NCI-H2227 (cell line): ENCODE measurements at regions not wholly inside any gene's neighbourhood (a gene's known extent, or its start where the extent isn't known, plus 50 kb on each side); places are given as distances from the start of the nearest gene placed in this dataset.

Source experiments
- DNase-seq: peaks from one replicate; lab custom pipeline; 2025; ENCODE audit not compliant: unreplicated experiment; lab: John Stamatoyannopoulos, UW

- no peak for DNase-seq
Observed at GRCh38 chrX:39891781-39892180, 206.0 kb downstream of the BCOR start.

DNA sequence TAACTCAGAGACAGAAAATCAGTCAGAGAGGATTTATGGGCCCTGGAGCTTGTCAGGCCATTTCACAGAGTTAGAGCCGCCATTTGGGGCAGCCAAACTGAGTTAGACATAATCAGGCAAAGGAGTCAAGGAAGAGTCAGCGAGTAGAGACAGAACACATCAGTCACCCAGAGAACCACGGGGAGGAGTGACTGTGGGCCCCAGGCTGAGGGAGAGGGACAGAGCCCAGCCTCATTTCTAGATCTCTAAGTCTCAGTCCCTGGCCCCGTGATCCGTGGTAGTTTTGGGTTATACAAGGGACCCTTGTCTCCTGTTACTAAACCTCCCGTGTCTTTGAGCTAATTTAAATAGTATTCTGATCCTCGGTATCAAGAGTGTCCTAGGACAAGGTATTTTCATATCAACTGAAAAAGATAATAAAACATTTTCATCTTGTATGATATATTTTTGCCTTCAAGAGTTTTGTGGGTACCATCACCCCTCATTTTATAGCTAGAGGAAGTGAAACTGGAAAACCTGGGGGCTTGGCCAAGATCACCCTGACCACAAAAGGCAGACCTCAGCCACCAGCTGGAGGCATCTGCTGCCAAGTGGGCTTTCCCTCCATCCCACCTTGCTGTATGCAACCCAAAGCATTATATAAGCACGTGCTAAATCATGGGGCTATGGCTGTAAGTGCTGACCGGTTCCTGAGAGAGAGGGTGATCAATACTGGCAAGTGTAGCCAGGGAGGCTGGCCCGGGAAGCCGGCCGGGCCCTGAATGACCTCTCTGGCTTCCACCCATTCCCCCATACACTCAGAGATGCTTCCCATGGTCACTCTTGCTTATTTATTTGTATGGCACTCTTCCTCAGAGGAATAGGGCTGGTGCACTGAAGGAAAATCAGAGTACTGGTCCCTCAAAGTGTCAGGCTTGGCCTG lies 204.1 kb downstream of the BCOR start:
- no peak for DNase-seq

GRCh38 chrX:39894683-39895082 lies 203.1 kb downstream of the BCOR start:
- no peak for DNase-seq

GRCh38 chrX:39895218-39896110 lies 202.3 kb downstream of the BCOR start:
- no peak for DNase-seq

GRCh38 chrX:39896951-39897740 lies 200.6 kb downstream of the BCOR start:
- peak; percentile 57 for DNase-seq

- no peak for DNase-seq
Observed at GRCh38 chrX:39897741-39898097, 200.0 kb downstream of the BCOR start.

- DNase-seq = no peak
Observed at GRCh38 chrX:39898147-39898546, 199.6 kb downstream of the BCOR start.

DNA sequence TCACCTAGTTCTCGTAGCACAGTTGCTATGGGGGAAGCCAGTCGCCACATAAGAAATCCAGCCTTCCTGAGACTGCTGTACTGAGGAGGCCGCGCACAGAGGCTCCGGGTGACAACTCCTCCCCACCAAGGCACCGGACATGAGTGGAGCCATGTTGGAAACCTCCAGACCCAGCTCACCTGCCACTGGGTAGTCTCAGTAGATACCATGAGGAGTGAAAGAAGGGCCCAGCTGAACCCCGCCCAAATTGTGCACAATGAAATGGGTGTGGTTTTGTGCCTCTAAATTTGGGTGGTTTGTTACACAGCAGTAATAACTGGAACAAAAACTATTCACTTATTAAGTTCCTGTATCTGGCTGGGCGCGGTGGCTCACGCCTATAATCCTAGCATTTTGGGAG lies 198.7 kb downstream of the BCOR start:
- DNase-seq = no peak

GRCh38 chrX:39899856-39900776 lies 197.6 kb downstream of the BCOR start:
- DNase-seq = peak; percentile 81

GRCh38 chrX:39900777-39901170 lies 197.0 kb downstream of the BCOR start:
- DNase-seq = peak; percentile 81

DNA sequence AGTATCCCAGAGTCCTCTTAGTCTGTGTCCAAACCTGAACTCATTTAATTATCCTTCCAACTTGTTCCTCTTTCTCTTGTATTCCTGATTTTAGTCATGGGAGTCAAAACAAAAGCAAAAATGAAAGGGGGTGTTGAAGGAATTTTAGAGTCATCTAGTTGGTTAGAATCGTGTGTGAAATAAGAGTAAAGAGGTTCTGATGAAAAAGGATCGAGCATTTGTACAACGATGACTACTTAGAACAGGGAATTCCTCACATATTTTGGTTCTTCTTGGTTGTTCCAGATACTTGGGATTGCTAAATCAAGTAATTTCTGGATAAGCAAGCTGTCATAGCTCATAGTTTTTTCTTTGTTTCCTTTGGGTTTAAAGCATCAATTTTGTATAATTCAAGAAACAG lies 194.4 kb downstream of the BCOR start:
- no peak for DNase-seq

DNA sequence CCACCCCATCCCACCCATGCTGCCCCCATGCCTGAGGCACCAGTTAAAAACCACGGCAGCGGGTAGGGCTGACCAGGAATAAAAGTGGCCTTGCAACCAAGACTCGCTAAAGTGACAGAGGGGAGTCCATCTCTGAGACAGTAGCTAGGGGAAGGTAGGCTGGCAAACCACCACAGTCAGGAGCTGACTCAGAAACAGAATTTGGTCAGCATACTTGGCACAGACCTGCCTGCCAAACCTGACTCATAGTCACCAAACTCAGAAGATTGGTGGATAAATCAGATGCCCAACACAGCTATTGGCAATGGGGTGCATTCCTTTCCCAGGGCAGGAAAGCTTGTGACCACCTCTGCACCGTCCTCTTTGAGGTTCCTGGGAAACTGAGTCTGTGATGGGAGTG lies 193.8 kb downstream of the BCOR start:
- DNase-seq = no peak

- DNase-seq = no peak
Observed at GRCh38 chrX:39904816-39905537, 192.8 kb downstream of the BCOR start.

GRCh38 chrX:39905538-39905891 lies 192.2 kb downstream of the BCOR start:
- DNase-seq = no peak

DNA sequence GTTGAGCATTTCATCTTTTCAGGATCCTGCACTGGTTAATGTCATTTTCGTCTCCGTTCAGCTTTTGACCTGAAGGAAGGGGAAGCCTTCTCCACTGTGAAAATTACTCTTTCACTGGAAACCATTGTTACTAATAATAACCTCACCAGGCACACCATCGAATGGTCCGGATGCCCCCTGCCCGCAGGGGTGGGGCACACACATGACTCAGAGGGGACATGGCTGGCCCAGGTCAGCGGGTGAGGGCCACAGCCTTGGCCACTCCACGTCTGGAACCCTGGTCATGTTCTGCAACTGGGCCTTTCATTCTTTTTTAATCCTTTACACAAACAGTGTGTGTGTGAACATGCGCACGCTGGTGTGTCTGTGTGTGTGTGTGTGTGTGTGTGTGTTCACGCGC lies 191.8 kb downstream of the BCOR start:
- DNase-seq = peak; percentile 49

DNA sequence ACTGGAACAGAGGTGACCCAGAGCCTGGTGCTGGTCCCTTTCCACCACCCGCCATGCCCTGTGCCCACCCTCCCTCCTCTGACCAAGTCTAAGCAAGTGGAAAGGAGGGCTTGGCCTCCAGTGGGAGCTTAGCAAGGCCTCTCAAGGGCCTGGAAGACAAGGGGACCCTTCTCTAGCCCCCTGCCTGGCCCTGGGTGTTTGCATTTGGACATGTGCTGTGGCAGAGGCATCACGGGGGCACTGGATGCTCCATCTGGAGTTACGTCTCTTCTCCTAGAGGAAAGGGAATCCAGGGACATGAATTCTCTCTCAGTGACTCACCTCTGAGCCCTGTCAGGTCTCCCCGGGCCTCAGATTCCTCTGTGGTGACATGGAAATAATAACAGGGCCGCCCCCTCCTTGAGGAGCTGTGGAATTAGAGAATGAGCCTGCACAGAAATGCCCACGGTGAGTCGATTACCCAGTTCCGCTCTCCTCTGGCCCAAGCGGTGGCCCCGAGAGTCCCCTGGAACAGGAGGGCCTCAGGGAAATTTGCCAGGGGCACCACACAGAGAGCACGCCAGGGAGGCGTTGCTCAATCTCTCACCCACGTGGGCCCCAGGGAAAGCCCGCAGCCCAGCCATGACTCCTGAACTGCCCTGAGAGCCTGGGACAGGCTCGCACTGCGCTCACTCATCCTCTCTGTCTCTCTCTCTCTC lies 189.6 kb downstream of the BCOR start:
- DNase-seq = peak; percentile 51

DNA sequence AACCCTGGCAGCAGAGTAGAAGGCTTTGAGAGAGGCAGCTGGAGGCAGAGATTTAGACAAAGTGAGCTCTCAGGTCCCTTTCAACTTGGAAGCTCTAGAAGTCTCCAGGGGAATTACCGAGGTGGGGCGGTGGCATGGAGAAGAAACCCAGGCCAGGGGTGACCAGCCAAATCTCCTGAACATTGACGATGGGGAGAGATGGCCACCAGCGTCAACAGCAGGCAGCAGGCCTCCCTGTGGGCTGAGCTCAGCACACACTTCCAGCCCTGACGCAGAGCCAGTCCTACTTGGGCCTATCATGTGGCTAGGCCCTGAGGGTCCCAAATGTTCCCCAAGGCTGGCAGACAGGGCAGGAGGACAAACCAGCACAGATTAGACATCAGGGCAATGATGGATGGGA lies 187.8 kb downstream of the BCOR start:
- no peak for DNase-seq

DNA sequence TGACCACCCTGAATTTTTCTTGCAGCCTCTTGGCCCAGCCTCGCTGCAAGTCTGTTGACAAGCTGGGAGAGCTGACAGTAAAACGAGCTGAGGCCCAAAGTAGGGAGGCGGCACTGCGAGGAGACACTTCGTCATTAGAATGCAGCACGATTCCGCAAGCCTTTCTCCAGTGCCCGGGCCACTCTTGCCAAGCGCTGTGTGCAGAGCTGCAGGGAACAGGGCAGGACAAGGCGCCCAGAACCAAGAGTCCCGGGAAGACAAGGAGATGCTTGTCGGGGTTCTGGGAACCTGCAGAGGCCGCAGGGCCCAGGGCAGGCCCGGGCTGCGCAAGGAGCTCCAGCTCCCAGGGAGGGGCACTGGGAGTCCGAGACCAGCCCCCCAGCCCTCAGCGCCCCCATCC lies 187.1 kb downstream of the BCOR start:
- no peak for DNase-seq

GRCh38 chrX:39911278-39911897 lies 186.4 kb downstream of the BCOR start:
- DNase-seq = no peak
